B cell (primary cell): ENCODE measurements at regions not wholly inside any gene's neighbourhood (a gene's known extent, or its start where the extent isn't known, plus 50 kb on each side); places are given as distances from the start of the nearest gene placed in this dataset.

Source experiments
- EZH2 ChIP-seq: IDR thresholded peaks from 2 replicates; pipeline ENCODE4 v1.6.1; 2012; ENCODE audit warnings: borderline replicate concordance, low read depth, mild to moderate bottlenecking, moderate library complexity, low read length; ENCODE audit not compliant: insufficient read depth, poor library complexity, severe bottlenecking
- TF ChIP-seq, protein P1 (sequence below): fragments of 200-600 bp; IDR thresholded peaks from one replicate; pipeline ENCODE4 v1.8.0; 2022; ENCODE audit warnings: antibody characterized with exemption, mild to moderate bottlenecking

DNA sequence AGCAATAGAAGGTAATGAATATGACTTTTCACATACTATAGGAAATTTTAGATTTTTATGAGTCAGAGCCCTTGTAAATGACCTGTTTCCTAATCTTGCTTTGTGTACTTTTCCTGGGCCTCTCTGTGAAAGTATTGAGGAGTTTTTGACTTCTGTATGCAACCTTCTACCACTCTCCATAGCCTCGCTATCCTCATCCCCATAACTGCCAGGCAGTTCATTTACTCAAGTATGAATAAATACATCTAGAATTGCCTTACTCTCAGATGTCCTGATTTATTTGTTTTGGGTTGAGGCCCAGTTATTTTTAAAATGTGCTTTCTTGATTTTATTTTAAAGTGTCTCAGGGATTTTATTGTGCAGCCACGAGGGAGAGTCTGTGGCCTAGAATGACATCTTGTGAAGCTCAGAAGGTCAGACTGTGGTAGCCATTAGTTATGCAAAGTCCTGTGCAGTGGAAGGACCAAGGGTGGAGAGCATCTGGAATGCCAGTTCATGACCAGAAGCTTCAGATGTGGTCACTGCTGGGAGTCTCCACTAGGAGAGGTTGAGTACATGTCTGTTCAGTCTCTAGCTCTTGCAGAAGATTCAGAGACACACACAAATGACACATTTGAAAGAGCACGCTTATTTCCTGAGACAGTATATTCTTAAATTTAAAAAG, 346.2 kb upstream of the IMPG1 start:
- TF ChIP-seq, protein P1, sequence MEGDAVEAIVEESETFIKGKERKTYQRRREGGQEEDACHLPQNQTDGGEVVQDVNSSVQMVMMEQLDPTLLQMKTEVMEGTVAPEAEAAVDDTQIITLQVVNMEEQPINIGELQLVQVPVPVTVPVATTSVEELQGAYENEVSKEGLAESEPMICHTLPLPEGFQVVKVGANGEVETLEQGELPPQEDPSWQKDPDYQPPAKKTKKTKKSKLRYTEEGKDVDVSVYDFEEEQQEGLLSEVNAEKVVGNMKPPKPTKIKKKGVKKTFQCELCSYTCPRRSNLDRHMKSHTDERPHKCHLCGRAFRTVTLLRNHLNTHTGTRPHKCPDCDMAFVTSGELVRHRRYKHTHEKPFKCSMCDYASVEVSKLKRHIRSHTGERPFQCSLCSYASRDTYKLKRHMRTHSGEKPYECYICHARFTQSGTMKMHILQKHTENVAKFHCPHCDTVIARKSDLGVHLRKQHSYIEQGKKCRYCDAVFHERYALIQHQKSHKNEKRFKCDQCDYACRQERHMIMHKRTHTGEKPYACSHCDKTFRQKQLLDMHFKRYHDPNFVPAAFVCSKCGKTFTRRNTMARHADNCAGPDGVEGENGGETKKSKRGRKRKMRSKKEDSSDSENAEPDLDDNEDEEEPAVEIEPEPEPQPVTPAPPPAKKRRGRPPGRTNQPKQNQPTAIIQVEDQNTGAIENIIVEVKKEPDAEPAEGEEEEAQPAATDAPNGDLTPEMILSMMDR = no peak
- no peak for TF ChIP-seq EZH2
